Panc1 (cell line): ENCODE measurements at regions not wholly inside any gene's neighbourhood (a gene's known extent, or its start where the extent isn't known, plus 50 kb on each side); places are given as distances from the start of the nearest gene placed in this dataset.
"Not testable (repeated sequence)": the region's sequence is repeated elsewhere in the genome, so short reads cannot be mapped to it uniquely, and the experiment has no call there.

Source experiments
- ATAC-seq: fragments of 200-7000 bp; cut with Tn5 transposase; 2 replicates; pipeline ENCODE4 v1.9.1; 2020; ENCODE audit warnings: mild to moderate bottlenecking, moderate library complexity
- BruUV-seq: library from RNA; stranded (reverse); fragments of 400-500 nt; replicated peaks from 2 replicates; lab custom pipeline; 2021; lab: Mats Ljungman, UMichigan
- CTCF ChIA-PET: fragments of 300-600 bp; sonication (Branson Sonifier 250); formaldehyde crosslinking; loops from one replicate; lab custom pipeline; 2022; ENCODE audit warnings: antibody characterized with exemption; lab: Charles Lee
- POLR2A ChIA-PET: fragments of 300-600 bp; sonication (Branson Sonifier 250); formaldehyde crosslinking; loops from one replicate; lab custom pipeline; 2022; ENCODE audit warnings: antibody characterized with exemption; lab: Charles Lee
- DNase-seq: peaks from one replicate; pipeline ENCODE4 v3.0.0-alpha.2; 2010; ENCODE audit warnings: low read depth, low spot score
- H3K27ac ChIP-seq: 2 replicates; pipeline ENCODE4 v1.5.1; 2011; ENCODE audit warnings: mild to moderate bottlenecking, low read length, inconsistent platforms
- H3K27me3 ChIP-seq: fragments of 200-500 bp; sonication (Bioruptor generic); 2 replicates; pipeline ENCODE4 v1.6.0; 2014; ENCODE audit warnings: low read length, inconsistent platforms; ENCODE audit not compliant: control insufficient read depth, insufficient read depth
- H3K36me3 ChIP-seq: fragments of 200-500 bp; sonication (Bioruptor generic); 2 replicates; pipeline ENCODE4 v1.5.1; 2014; ENCODE audit warnings: inconsistent platforms, mild to moderate bottlenecking, low read length, moderate library complexity; ENCODE audit not compliant: control insufficient read depth, insufficient read depth
- H3K4me1 ChIP-seq: 2 replicates; pipeline ENCODE4 v1.5.1; 2011; ENCODE audit warnings: inconsistent platforms, mild to moderate bottlenecking, low read length, moderate library complexity; ENCODE audit not compliant: control insufficient read depth, insufficient read depth
- H3K4me3 ChIP-seq, 2 experiments: 2 replicates each; pipeline ENCODE4 v1.5.1; 2011 to 2012; ENCODE audit warnings: low read depth in 2 of 2, low read length in 2 of 2, mild to moderate bottlenecking in 2 of 2, inconsistent platforms in 1 of 2, moderate library complexity in 1 of 2
- H3K9me3 ChIP-seq: fragments of 200-500 bp; sonication (Bioruptor generic); 2 replicates; pipeline ENCODE4 v1.5.1; 2014; ENCODE audit warnings: low read depth, mild to moderate bottlenecking, inconsistent platforms, low read length, moderate library complexity; ENCODE audit not compliant: control insufficient read depth, insufficient read depth
- CTCF ChIP-seq: fragments of 450-650 bp; IDR thresholded peaks from 2 replicates; pipeline ENCODE4 v1.5.1; 2017; ENCODE audit warnings: mild to moderate bottlenecking
- POLR2AphosphoS5 ChIP-seq: IDR thresholded peaks from 2 replicates; pipeline ENCODE4 v1.6.1; 2012; ENCODE audit warnings: mild to moderate bottlenecking, low read depth, low read length, moderate library complexity
- SIN3A ChIP-seq: IDR thresholded peaks from 2 replicates; pipeline ENCODE4 v1.6.1; 2012; ENCODE audit warnings: low read depth, mild to moderate bottlenecking, low read length, moderate library complexity, borderline replicate concordance; ENCODE audit not compliant: insufficient read depth
- TCF7L2 ChIP-seq: IDR thresholded peaks from 2 replicates; pipeline ENCODE4 v1.6.1; 2011; ENCODE audit warnings: mild to moderate bottlenecking, low read depth, low read length, inconsistent platforms
- in situ Hi-C: cut with HindIII; loops from 2 replicates; pipeline ENCODE4 v1.10.0; 2016; ENCODE audit warnings: low sequenced_read_pairs, low pct_unique_long_range_greater_than_20kb
- intact Hi-C: fragments of 100-400 bp; cut with micrococcal nuclease; formaldehyde crosslinking; loops from one replicate; pipeline ENCODE4 v1.10.0; 2022; ENCODE audit not compliant: unreplicated experiment
- TF ChIP-seq, protein P1 (sequence below), 2 experiments: IDR thresholded peaks; 2 replicates each; pipeline ENCODE4 v1.6.1; 2011 to 2012; ENCODE audit warnings: low read depth in 2 of 2, control low read depth in 1 of 2, low read length in 1 of 2, mild to moderate bottlenecking in 1 of 2, moderate library complexity in 1 of 2; ENCODE audit not compliant: insufficient read depth in 1 of 2

- in situ Hi-C loops (no loop called here), intact Hi-C loops (no loop called here)
- no peak overlapping the region for H3K4me3 ChIP-seq
- H3K9me3 ChIP-seq: no peaks in the 10 kb centered on the region
- no peak overlapping the region for H3K27ac ChIP-seq
- BruUV-seq: no TSS peak
- no peaks in the 10 kb centered on the region for H3K4me1 ChIP-seq
- ChIA-PET POLR2A (no interaction called here), CTCF (no interaction called here)
- DNase-seq (no peak), ATAC-seq (no peak)
- no peaks in the 10 kb centered on the region for H3K36me3 ChIP-seq
- no peaks in the 10 kb centered on the region for H3K27me3 ChIP-seq
- no peak for TF ChIP-seq SIN3A
- TF ChIP-seq POLR2AphosphoS5: no peak
- no peak for TF ChIP-seq CTCF
- TF ChIP-seq, protein P1, sequence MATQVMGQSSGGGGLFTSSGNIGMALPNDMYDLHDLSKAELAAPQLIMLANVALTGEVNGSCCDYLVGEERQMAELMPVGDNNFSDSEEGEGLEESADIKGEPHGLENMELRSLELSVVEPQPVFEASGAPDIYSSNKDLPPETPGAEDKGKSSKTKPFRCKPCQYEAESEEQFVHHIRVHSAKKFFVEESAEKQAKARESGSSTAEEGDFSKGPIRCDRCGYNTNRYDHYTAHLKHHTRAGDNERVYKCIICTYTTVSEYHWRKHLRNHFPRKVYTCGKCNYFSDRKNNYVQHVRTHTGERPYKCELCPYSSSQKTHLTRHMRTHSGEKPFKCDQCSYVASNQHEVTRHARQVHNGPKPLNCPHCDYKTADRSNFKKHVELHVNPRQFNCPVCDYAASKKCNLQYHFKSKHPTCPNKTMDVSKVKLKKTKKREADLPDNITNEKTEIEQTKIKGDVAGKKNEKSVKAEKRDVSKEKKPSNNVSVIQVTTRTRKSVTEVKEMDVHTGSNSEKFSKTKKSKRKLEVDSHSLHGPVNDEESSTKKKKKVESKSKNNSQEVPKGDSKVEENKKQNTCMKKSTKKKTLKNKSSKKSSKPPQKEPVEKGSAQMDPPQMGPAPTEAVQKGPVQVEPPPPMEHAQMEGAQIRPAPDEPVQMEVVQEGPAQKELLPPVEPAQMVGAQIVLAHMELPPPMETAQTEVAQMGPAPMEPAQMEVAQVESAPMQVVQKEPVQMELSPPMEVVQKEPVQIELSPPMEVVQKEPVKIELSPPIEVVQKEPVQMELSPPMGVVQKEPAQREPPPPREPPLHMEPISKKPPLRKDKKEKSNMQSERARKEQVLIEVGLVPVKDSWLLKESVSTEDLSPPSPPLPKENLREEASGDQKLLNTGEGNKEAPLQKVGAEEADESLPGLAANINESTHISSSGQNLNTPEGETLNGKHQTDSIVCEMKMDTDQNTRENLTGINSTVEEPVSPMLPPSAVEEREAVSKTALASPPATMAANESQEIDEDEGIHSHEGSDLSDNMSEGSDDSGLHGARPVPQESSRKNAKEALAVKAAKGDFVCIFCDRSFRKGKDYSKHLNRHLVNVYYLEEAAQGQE (IDR thresholded peaks at IDR 0.05; ENCODE audit: insufficient read depth in 1 of 2, low read depth in 2 of 2, low read length in 1 of 2): no peak
- TF ChIP-seq TCF7L2: no peak
Observed at GRCh38 chr12:127809275-127809674, 457.7 kb upstream of the TMEM132C start.

- no peak overlapping the region for H3K4me3 ChIP-seq
- in situ Hi-C loops (no loop called here), intact Hi-C loops (no loop called here)
- H3K36me3 ChIP-seq: no peaks in the 10 kb centered on the region
- no peaks in the 10 kb centered on the region for H3K9me3 ChIP-seq
- H3K4me1 ChIP-seq: no peaks in the 10 kb centered on the region
- ATAC-seq (no peak), DNase-seq (no peak)
- ChIA-PET CTCF (no interaction called here), POLR2A (no interaction called here)
- BruUV-seq: no TSS peak
- no peak overlapping the region for H3K27ac ChIP-seq
- no peaks in the 10 kb centered on the region for H3K27me3 ChIP-seq
- no peak for TF ChIP-seq POLR2AphosphoS5
- TF ChIP-seq, protein P1 (IDR thresholded peaks at IDR 0.05; ENCODE audit: insufficient read depth in 1 of 2, low read depth in 2 of 2, low read length in 1 of 2): no peak
- TF ChIP-seq CTCF: no peak
- no peak for TF ChIP-seq SIN3A
- no peak for TF ChIP-seq TCF7L2
Observed at GRCh38 chr12:127810041-127810440, 456.9 kb upstream of the TMEM132C start.

GRCh38 chr12:127810459-127810858 is 456.5 kb upstream of the TMEM132C start:
- H3K4me3 ChIP-seq, CTCF ChIA-PET, H3K27ac ChIP-seq, POLR2A ChIA-PET, H3K4me1 ChIP-seq, in situ Hi-C loops, H3K36me3 ChIP-seq, H3K9me3 ChIP-seq, BruUV-seq, intact Hi-C loops, DNase-seq, ATAC-seq, H3K27me3 ChIP-seq: not testable (repeated sequence)
